ENCODE measurements at regions not wholly inside any gene's neighbourhood (a gene's known extent, or its start where the extent isn't known, plus 50 kb on each side); places are given as distances from the start of the nearest gene placed in this dataset.

GRCh38 chr4:35965300-35965699 is 279.0 kb downstream of the ARAP2 start:
- H3K27ac ChIP-seq (ENCODE audit: low read depth in 1 of 2, low read length in 2 of 2) = no peak overlapping the region
- H3K4me3 Mint-ChIP-seq = no peak overlapping the region
- no peaks in the 10 kb centered on the region for H3K9me3 Mint-ChIP-seq
- no peaks in the 10 kb centered on the region for H3K36me3 ChIP-seq (ENCODE audit: insufficient read depth, low read length)
- H3K9me3 ChIP-seq (ENCODE audit: control insufficient read depth in 1 of 2, insufficient read depth in 1 of 2, low read length in 2 of 2) = no peaks in the 10 kb centered on the region
- H3K27me3 ChIP-seq (ENCODE audit: control insufficient read depth in 1 of 2, insufficient read depth in 2 of 2, low read length in 2 of 2) = no peaks in the 10 kb centered on the region
- no peaks in the 10 kb centered on the region for H3K27me3 Mint-ChIP-seq
- no peak overlapping the region for H3K4me3 ChIP-seq (ENCODE audit: low read length)
- no peaks in the 10 kb centered on the region for H3K4me1 ChIP-seq (ENCODE audit: insufficient read depth, low read length)
- no peaks in the 10 kb centered on the region for H3K4me1 Mint-ChIP-seq (ENCODE audit: low read depth)
- no peak overlapping the region for H3K27ac Mint-ChIP-seq
- POLR2A ChIA-PET = no interaction called here
- intact Hi-C loops (cut with DNase I, micrococcal nuclease) = no loop called here
- no peak for TF ChIP-seq CTCF (IDR thresholded peaks at IDR 0.05)
- DNase-seq (no peak), ATAC-seq (ENCODE audit: poor library complexity) (no peak)
- H3K36me3 Mint-ChIP-seq (ENCODE audit: low read depth) = no peaks in the 10 kb centered on the region
- CTCF ChIA-PET = no interaction called here

DNA sequence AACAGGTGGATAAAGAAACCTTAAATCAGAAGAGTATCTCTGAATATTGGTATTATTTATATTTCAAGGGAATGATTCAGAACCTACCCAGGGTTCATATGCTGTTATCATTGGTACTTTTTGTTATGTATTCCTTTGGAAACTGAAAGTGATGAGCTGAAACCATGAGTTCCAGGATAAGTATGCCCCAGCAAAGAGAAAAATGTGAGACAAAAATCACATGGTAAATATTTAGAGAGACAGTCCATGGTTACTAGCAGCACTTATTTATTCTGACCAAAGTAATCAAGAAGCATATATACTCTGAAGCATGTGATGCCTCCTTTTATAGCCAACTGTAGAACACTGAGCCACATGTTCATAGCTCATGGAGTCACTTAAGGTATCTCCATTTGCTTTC is 277.7 kb downstream of the ARAP2 start:
- Mint-ChIP-seq H3K4me1 (ENCODE audit: low read depth) (no peaks in the 10 kb centered on the region), H3K27ac (no peak overlapping the region), H3K4me3 (no peak overlapping the region), H3K9me3 (no peaks in the 10 kb centered on the region), H3K36me3 (ENCODE audit: low read depth) (no peaks in the 10 kb centered on the region), H3K27me3 (no peaks in the 10 kb centered on the region)
- H3K4me1 ChIP-seq (ENCODE audit: insufficient read depth, low read length) = no peaks in the 10 kb centered on the region
- TF ChIP-seq CTCF (IDR thresholded peaks at IDR 0.05) = no peak
- POLR2A ChIA-PET = no interaction called here
- DNase-seq (no peak), ATAC-seq (ENCODE audit: poor library complexity) (no peak)
- intact Hi-C loops (cut with DNase I, micrococcal nuclease) = no loop called here
- H3K9me3 ChIP-seq (ENCODE audit: control insufficient read depth in 1 of 2, insufficient read depth in 1 of 2, low read length in 2 of 2) = no peaks in the 10 kb centered on the region
- no peaks in the 10 kb centered on the region for H3K36me3 ChIP-seq (ENCODE audit: insufficient read depth, low read length)
- H3K4me3 ChIP-seq (ENCODE audit: low read length) = no peak overlapping the region
- no peak overlapping the region for H3K27ac ChIP-seq (ENCODE audit: low read depth in 1 of 2, low read length in 2 of 2)
- no peaks in the 10 kb centered on the region for H3K27me3 ChIP-seq (ENCODE audit: control insufficient read depth in 1 of 2, insufficient read depth in 2 of 2, low read length in 2 of 2)
- CTCF ChIA-PET = no interaction called here

- Histone ChIP-seq H3K27ac (ENCODE audit: low read depth in 1 of 2, low read length in 2 of 2) (no peak overlapping the region), H3K9me3 (ENCODE audit: control insufficient read depth in 1 of 2, insufficient read depth in 1 of 2, low read length in 2 of 2) (no peaks in the 10 kb centered on the region), H3K4me1 (ENCODE audit: insufficient read depth, low read length) (no peaks in the 10 kb centered on the region), H3K36me3 (ENCODE audit: insufficient read depth, low read length) (no peaks in the 10 kb centered on the region), H3K27me3 (ENCODE audit: control insufficient read depth in 1 of 2, insufficient read depth in 2 of 2, low read length in 2 of 2) (no peaks in the 10 kb centered on the region), H3K4me3 (ENCODE audit: low read length) (no peak overlapping the region)
- CTCF ChIA-PET = no interaction called here
- no peak for TF ChIP-seq CTCF (IDR thresholded peaks at IDR 0.05)
- no peak for ATAC-seq (ENCODE audit: poor library complexity)
- DNase-seq = no peak
- H3K4me3 Mint-ChIP-seq = no peak overlapping the region
- POLR2A ChIA-PET = no interaction called here
- no peaks in the 10 kb centered on the region for H3K27me3 Mint-ChIP-seq
- no peaks in the 10 kb centered on the region for H3K36me3 Mint-ChIP-seq (ENCODE audit: low read depth)
- no peak overlapping the region for H3K27ac Mint-ChIP-seq
- no peaks in the 10 kb centered on the region for H3K9me3 Mint-ChIP-seq
- intact Hi-C loops (cut with DNase I, micrococcal nuclease) = no loop called here
- H3K4me1 Mint-ChIP-seq (ENCODE audit: low read depth) = no peaks in the 10 kb centered on the region
Observed at GRCh38 chr4:35970366-35970960, 273.9 kb downstream of the ARAP2 start.
